HG03575 (cell line): ENCODE measurements at regions not wholly inside any gene's neighbourhood (a gene's known extent, or its start where the extent isn't known, plus 50 kb on each side); places are given as distances from the start of the nearest gene placed in this dataset.

Experiments used
- ATAC-seq: cut with Tn5 transposase; IDR thresholded peaks from one replicate; pipeline ENCODE4 v1.9.1; 2021; ENCODE audit not compliant: unreplicated experiment, insufficient number of reproducible peaks, low FRiP score; ENCODE audit errors: extremely low read depth

GRCh38 chr3:105923140-105923539 is 54.3 kb upstream of the CBLB start:
- ATAC-seq = no peak

DNA sequence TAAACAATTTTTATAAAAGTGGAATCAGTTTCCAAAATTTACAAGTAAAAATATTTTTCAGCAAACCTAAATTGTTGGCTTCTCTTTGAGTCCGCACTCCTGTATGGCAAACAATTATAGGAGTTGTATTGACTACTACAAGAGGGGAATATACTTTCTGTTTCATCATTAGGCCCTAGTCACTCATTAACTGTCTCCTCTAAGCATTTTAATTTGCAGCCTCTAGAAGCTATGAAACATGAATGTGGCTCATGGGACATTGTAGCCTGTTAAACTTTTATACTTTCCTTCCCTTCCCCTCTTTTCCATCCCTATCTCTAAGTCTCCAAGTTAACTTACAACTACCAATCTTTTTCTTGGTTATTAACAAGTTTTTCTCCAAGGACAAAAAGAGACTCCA is 58.9 kb upstream of the CBLB start:
- ATAC-seq = no peak

DNA sequence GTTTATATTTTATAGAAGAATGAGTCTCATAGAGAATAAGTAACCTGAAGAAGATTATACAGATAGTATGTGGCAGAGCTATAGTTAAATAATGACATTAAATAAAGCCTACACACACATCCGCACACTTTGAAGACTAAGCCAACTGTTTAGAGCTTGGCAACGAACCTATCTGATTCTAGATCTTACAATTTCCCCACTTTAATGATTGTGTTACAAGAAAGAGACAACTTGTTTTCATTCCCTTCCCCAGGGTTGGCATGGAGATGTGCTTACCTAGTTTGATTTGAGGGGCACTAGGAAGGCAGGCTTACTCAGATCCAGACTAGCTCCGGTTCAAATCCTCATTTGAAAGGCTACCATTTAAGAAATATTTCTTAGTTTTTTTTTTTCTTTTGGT is 61.9 kb upstream of the CBLB start:
- ATAC-seq = no peak

GRCh38 chr3:105931500-105931899 is 62.7 kb upstream of the CBLB start:
- no peak for ATAC-seq

GRCh38 chr3:105933871-105934270 is 65.1 kb upstream of the CBLB start:
- no peak for ATAC-seq

GRCh38 chr3:105938101-105938500 is 69.3 kb upstream of the CBLB start:
- ATAC-seq = no peak

GRCh38 chr3:105938806-105939205 is 70.0 kb upstream of the CBLB start:
- ATAC-seq = no peak

GRCh38 chr3:105944276-105944675 is 75.5 kb upstream of the CBLB start:
- ATAC-seq = no peak

DNA sequence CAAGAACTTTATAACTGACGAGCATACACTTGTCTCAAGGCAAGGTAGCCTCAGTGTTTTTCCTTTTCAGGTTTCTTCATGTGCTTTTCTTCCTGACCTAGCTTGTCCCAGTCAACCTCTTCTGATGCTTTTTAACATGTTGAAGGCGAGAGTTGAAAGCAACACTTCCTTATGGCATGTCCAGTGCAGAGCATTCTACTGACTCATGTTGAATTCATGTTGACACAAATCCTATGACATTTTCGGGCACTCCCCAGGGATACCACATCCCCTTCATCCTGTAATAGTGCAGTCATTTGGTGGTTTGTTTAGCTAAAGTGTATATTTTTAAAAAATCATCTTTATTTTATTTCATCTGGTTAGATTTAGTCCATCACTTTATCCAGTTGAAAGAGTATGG is 75.9 kb upstream of the CBLB start:
- ATAC-seq = no peak

DNA sequence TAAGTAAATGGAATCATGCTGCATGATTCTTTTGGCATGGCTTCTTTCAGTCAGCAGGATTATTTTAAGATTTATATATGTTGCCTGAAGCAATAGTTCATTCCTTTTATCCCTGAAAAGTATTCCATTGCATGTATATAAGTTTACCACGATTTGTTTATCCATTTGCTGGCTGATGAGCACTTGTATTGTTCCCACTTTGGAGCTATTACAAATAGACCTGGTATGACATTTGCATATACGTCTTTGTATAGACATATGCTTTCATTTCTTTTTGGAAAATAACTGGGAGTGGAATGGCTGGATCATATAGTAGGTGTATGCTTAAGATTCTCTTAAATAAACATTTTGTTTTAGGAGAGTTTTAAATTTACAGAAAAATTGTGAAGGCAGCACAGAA is 79.3 kb upstream of the CBLB start:
- ATAC-seq = no peak

DNA sequence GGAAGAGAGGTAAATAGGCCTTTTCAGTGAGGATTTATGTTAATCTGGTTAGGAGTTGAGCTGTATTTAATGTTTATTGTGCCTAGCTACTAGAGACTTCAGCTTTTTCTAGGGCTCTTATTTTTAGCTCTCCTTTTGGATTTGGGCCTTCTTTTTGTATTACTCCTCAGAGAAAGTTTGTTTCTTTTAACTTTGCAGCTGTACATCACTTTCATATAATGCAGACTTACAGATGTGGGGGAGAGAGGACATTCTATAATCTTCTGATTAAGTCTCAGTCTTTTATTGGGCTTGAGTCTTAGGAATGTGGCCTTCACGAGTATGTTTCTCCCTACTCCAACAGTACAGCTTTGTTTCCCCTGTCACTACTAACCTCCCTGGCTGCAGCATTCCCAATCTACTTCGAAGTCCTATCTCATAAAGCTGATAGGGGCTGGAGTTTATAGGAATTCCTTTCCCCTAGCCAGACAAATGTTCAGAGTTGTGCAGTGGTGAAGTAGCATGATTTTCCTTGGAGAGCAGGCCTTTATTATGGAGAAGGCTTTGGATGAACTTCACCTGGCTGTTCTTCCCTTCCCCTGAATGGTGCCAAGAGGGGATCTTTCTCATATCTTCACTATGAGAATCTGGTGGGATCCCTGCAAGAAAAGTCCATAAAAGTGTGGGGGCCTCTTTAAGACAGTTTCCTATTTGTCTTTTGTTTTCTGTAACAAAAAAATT is 82.2 kb upstream of the CBLB start:
- no peak for ATAC-seq

DNA sequence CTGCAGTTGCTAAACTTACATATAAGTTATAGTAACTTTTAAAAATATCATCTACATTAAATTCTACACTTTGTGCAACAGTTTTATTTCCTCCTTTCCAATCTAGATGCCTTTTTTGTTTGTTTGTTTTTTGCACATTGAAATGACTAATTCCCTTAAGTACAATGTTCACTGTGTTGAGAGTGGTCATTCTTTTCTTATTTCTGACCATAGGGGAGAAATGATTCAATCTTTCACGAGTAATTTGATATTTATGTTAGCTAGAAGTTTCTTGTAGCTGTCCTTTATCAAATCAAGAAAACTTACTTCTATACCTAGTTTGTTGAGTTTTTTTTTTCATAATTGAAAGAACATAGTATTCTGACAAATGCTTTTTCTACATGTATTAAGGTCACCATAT is 85.0 kb upstream of the CBLB start:
- ATAC-seq = no peak

GRCh38 chr3:105956306-105956705 is 87.5 kb upstream of the CBLB start:
- ATAC-seq = no peak

- ATAC-seq = no peak
These were observed 88.9 kb upstream of the CBLB start for GRCh38 chr3:105957722-105958121.

DNA sequence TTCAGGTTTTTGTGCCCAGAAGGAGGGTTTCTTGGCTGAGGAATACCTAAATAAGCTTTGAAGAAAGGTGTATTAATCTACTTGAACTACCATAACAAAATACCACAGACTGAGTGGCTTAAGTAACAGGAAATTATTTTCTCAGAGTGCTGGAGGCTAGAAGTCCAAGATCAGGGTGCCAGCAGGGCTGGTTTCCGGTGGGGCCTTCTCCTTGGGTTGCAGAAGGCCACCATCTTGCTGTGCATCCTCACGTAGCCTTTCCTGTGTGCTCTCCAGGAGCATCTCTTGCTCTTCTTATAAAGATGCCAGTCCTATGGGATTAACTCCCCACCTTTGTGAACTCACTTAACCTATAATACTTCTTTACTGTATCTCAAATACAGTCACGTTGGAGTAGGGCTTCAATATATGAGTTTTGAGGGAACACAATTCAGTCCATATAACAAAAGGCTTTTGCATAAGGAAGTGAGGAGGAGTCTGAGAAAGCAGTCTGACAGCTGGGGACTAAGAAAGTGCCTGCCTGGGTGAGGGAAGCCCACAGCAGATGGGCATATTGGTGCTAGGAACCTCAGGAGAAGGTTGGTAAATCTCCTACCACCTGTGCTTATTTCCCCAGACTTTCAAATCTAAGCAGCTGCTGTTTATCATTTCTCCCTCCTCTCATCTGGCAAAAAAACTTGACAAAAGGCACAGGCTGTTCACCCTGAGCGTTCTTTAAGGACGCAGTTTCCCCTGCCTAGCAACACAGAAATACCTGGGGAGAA is 89.6 kb upstream of the CBLB start:
- ATAC-seq = no peak

DNA sequence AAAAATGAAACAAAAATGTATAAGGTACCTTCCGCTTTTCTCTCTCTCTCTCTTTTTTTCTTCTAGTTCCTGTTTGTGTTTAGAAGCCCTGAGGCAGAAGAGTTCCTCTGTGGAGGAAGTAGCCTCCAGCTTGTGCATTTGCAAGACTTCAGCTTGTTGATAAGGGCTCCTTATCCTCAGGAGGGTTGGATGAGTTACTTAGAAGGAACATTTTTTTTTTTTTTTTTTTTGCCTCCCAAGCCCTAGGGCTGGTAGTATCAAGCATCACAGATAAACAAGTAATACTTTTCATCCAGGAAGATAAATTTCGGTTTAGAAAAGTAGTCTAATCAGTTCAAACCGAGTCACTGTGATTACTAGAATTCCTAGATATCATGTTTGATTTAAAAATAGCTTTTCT is 91.0 kb upstream of the CBLB start:
- ATAC-seq = no peak

DNA sequence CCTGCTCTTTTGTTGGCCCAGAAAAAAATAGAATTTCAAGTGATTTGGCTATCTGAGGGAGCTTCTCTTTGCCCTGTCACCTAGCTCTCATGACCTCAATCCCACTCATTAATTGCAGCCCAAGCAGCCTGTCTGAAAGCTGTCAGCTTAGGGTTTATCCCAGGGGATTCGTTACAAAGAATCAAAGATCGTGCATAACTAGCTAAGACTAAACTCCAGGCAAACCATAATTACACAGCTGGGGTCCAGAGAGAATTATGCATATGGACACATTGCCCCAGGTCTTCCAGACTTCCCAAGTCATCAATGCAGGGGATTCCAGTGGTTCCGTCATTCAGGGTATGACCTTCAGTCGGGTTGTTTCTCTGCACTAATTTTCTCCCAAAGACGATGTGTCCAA is 91.6 kb upstream of the CBLB start:
- no peak for ATAC-seq

DNA sequence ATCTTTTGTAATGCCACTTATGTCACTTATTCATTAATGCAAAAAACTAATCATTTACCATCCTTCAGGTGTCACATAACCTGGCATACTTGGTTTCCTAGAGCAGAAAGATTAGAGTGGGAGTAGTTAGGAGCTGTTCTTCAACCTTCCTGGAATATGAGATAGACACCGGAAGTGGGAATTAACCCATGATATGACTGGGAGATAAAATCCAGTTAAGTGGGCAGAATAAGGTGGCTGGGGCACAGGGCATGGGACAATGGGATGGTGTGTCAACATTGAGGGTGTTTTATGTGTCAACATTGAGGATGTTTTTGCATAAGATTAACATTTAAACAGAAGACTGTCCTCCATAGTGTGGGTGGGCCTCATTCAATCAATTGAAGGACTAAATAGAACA is 94.3 kb upstream of the CBLB start:
- ATAC-seq = no peak

DNA sequence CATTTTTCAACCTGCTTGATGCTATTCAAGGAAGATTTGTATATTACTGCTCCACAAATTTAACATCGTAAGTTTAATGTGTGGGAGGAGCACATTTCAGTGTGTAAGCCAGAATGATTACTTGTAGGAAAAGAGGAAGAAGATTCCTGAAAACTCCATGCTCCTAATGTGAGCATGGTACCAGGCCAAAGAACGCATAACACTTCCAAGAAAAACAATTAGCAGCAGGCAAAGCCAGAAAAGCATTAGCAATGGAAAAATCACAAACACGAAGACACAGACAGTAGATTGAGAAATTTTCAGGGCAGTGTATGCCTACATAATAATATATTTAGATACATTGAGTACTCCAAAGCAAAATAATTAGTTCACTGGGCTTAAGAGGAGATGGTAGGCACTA is 96.6 kb upstream of the CBLB start:
- no peak for ATAC-seq

GRCh38 chr3:105967117-105967516 is 98.3 kb upstream of the CBLB start:
- no peak for ATAC-seq

GRCh38 chr3:105970283-105970682 is 101.5 kb upstream of the CBLB start:
- no peak for ATAC-seq
